ENCODE measurements at regions not wholly inside any gene's neighbourhood (a gene's known extent, or its start where the extent isn't known, plus 50 kb on each side); places are given as distances from the start of the nearest gene placed in this dataset.

DNA sequence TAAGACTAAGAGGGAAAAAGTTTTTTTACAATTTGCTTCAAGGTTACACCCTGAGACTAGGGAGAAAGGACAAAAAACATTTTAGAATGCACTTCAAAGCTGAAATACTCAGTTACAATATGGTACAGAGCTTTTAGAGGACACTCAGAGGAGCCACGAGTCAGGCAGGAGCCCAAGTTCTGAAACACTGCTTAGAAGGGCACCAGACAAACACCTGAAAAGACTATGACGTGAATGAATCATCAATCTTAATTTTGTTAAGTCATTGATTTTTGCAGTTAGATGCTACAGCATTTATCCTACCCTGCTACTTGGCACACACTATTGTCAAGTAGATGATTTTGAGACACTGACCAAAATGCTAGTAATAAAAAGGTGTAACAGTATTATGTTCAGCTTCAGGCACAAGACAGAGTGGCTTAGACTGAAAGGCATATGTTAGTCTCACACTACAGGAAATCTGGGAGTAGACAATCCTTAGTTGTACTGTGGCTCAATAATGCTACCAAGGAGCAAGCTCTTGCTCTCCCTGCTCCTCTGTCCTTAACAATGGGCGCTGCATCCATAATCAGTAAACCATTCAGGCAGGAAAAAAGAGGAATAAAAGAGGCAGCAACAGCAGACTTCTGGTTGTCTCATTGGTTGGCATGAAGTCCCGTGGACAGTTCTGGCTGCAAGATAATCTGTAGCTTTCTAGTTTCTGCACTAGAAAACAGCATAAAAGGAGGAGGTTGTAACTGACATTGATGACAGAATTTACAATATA, 151.8 kb downstream of the ABCA8 start:
- TF ChIP-seq, protein P1, sequence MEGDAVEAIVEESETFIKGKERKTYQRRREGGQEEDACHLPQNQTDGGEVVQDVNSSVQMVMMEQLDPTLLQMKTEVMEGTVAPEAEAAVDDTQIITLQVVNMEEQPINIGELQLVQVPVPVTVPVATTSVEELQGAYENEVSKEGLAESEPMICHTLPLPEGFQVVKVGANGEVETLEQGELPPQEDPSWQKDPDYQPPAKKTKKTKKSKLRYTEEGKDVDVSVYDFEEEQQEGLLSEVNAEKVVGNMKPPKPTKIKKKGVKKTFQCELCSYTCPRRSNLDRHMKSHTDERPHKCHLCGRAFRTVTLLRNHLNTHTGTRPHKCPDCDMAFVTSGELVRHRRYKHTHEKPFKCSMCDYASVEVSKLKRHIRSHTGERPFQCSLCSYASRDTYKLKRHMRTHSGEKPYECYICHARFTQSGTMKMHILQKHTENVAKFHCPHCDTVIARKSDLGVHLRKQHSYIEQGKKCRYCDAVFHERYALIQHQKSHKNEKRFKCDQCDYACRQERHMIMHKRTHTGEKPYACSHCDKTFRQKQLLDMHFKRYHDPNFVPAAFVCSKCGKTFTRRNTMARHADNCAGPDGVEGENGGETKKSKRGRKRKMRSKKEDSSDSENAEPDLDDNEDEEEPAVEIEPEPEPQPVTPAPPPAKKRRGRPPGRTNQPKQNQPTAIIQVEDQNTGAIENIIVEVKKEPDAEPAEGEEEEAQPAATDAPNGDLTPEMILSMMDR (IDR thresholded peaks at IDR 0.05), result no peak
- no peak for TF ChIP-seq EP300 (IDR thresholded peaks at IDR 0.05)

Measured in stomach (tissue), 4 donors.